IMR-90 (cell line): ENCODE measurements at regions not wholly inside any gene's neighbourhood (a gene's known extent, or its start where the extent isn't known, plus 50 kb on each side); places are given as distances from the start of the nearest gene placed in this dataset.

Experiments
- ATAC-seq: fragments of 200-7000 bp; cut with Tn5 transposase; 2 replicates; pipeline ENCODE4 v1.9.1; 2020; ENCODE audit warnings: low read depth, mild to moderate bottlenecking, moderate library complexity
- BruUV-seq: library from RNA; stranded (reverse); fragments of 400-500 nt; replicated peaks from 2 replicates; lab custom pipeline; 2021; lab: Mats Ljungman, UMichigan
- CTCF ChIA-PET: fragments of 300-600 bp; formaldehyde crosslinking; extraction: SDS; loops from one replicate; lab custom pipeline; 2021; ENCODE audit warnings: antibody characterized with exemption; lab: Yijun Ruan, JAX
- POLR2A ChIA-PET: fragments of 300-600 bp; sonication (Branson Sonifier 250); formaldehyde crosslinking; loops from one replicate; lab custom pipeline; 2022; ENCODE audit warnings: antibody characterized with exemption; ENCODE audit not compliant: unreplicated experiment; lab: Charles Lee
- DNase-seq: peaks from one replicate; pipeline ENCODE4 v3.0.0; 2013
- H2AFZ ChIP-seq: replicated peaks from 2 replicates; pipeline ENCODE3; 2013; ENCODE audit warnings: low read length, mild to moderate bottlenecking; ENCODE audit not compliant: poor library complexity
- H2AK5ac ChIP-seq: 2 replicates; pipeline ENCODE4 v1.6.1; 2013; ENCODE audit warnings: low read depth, low read length, inconsistent platforms
- H2AK9ac ChIP-seq: replicated peaks from 2 replicates; pipeline ENCODE3; 2013; ENCODE audit warnings: mild to moderate bottlenecking, low read depth, low read length, moderate library complexity; ENCODE audit not compliant: poor library complexity
- H2BK120ac ChIP-seq: 2 replicates; pipeline ENCODE4 v1.6.1; 2013; ENCODE audit warnings: low read depth, low read length, inconsistent platforms
- H2BK15ac ChIP-seq: 3 replicates; pipeline ENCODE4 v1.6.1; 2013; ENCODE audit warnings: low read depth, low read length, inconsistent platforms
- H2BK20ac ChIP-seq: 2 replicates; pipeline ENCODE4 v1.6.1; 2013; ENCODE audit warnings: low read depth, mild to moderate bottlenecking, inconsistent platforms, low read length, moderate library complexity
- H2BK5ac ChIP-seq: 2 replicates; pipeline ENCODE4 v1.6.1; 2013; ENCODE audit warnings: mild to moderate bottlenecking, low read depth, low read length, inconsistent platforms; ENCODE audit not compliant: poor library complexity, severe bottlenecking
- H3K14ac ChIP-seq: replicated peaks from 2 replicates; pipeline ENCODE4 v1.6.1; 2013; ENCODE audit warnings: low read depth, low read length, inconsistent platforms
- H3K18ac ChIP-seq: 2 replicates; pipeline ENCODE4 v1.6.1; 2013; ENCODE audit warnings: low read depth, low read length, control low read depth
- H3K23ac ChIP-seq: 2 replicates; pipeline ENCODE4 v1.6.1; 2013; ENCODE audit warnings: low read depth, low read length, inconsistent platforms
- H3K27ac ChIP-seq: 2 replicates; pipeline ENCODE4 v1.5.1; 2013; ENCODE audit warnings: mild to moderate bottlenecking, control low read depth, low read length; ENCODE audit not compliant: insufficient read depth
- H3K27me3 ChIP-seq: 2 replicates; pipeline ENCODE4 v1.6.1; 2013; ENCODE audit warnings: low read length; ENCODE audit not compliant: control insufficient read depth, insufficient read depth
- H3K36me3 ChIP-seq: 2 replicates; pipeline ENCODE4 v1.6.1; 2013; ENCODE audit warnings: low read length, mixed read lengths; ENCODE audit not compliant: control insufficient read depth, insufficient read depth
- H3K4ac ChIP-seq: 2 replicates; pipeline ENCODE4 v1.6.1; 2013; ENCODE audit warnings: low read depth, low read length, inconsistent platforms
- H3K4me1 ChIP-seq: 2 replicates; pipeline ENCODE4 v1.6.1; 2013; ENCODE audit warnings: low read length, mixed read lengths; ENCODE audit not compliant: control insufficient read depth, insufficient read depth
- H3K4me2 ChIP-seq: 2 replicates; pipeline ENCODE4 v1.6.1; 2013; ENCODE audit warnings: low read depth, mild to moderate bottlenecking, control low read depth, low read length, moderate library complexity
- H3K4me3 ChIP-seq: 2 replicates; pipeline ENCODE4 v1.5.1; 2013; ENCODE audit warnings: low read depth, mild to moderate bottlenecking, control low read depth, low read length, moderate library complexity; ENCODE audit not compliant: insufficient read depth
- H3K56ac ChIP-seq: 2 replicates; pipeline ENCODE4 v1.6.1; 2013; ENCODE audit warnings: low read length, inconsistent platforms; ENCODE audit not compliant: insufficient read depth; ENCODE audit errors: extremely low read depth
- H3K79me1 ChIP-seq, 2 experiments: 2 replicates each; pipeline ENCODE4 v1.6.1; 2013; ENCODE audit warnings: low read length in 2 of 2, inconsistent platforms in 1 of 2, low read depth in 1 of 2
- H3K9ac ChIP-seq: 2 replicates; pipeline ENCODE4 v1.6.1; 2013; ENCODE audit warnings: low read depth, low read length, control low read depth
- H3K9me1 ChIP-seq: 2 replicates; pipeline ENCODE4 v1.6.1; 2013; ENCODE audit warnings: low read length, inconsistent platforms; ENCODE audit not compliant: insufficient read depth
- H3K9me3 ChIP-seq: 2 replicates; pipeline ENCODE4 v1.6.1; 2013; ENCODE audit warnings: low read length; ENCODE audit not compliant: control insufficient read depth, insufficient read depth
- H4K20me1 ChIP-seq: 2 replicates; pipeline ENCODE4 v1.6.1; 2013; ENCODE audit warnings: low read length, inconsistent platforms; ENCODE audit not compliant: insufficient read depth
- H4K5ac ChIP-seq: 2 replicates; pipeline ENCODE4 v1.6.1; 2013; ENCODE audit warnings: mild to moderate bottlenecking, low read depth, low read length, control low read depth
- H4K8ac ChIP-seq, 2 experiments: 2 replicates each; pipeline ENCODE4 v1.6.1; 2013; ENCODE audit warnings: low read depth in 2 of 2, low read length in 2 of 2, control low read depth in 1 of 2, inconsistent platforms in 1 of 2
- H4K91ac ChIP-seq: 2 replicates; pipeline ENCODE4 v1.6.1; 2013; ENCODE audit warnings: low read depth, low read length, inconsistent platforms; ENCODE audit not compliant: insufficient read depth
- BHLHE40 ChIP-seq: fragments of 150-350 bp; IDR thresholded peaks from 2 replicates; pipeline ENCODE4 v1.6.1; 2016; ENCODE audit warnings: mild to moderate bottlenecking, low read depth, low read length
- MAFK ChIP-seq: IDR thresholded peaks from 2 replicates; pipeline ENCODE4 v1.6.1; 2012; ENCODE audit warnings: low read depth, low read length, improper control_type of control experiment
- MXI1 ChIP-seq: IDR thresholded peaks from 2 replicates; pipeline ENCODE4 v1.6.1; 2012; ENCODE audit warnings: low read depth, mild to moderate bottlenecking, low read length, moderate library complexity, borderline replicate concordance
- NFE2L2 ChIP-seq: fragments of 150-350 bp; IDR thresholded peaks from 2 replicates; pipeline ENCODE4 v1.6.1; 2016; ENCODE audit warnings: low read depth, mild to moderate bottlenecking, low read length
- POLR2A ChIP-seq: IDR thresholded peaks from 2 replicates; pipeline ENCODE4 v1.6.1; 2012; ENCODE audit warnings: mild to moderate bottlenecking, low read depth, low read length
- RCOR1 ChIP-seq: IDR thresholded peaks from 2 replicates; pipeline ENCODE4 v1.6.1; 2012; ENCODE audit warnings: mild to moderate bottlenecking, low read length, improper control_type of control experiment; ENCODE audit not compliant: insufficient replicate concordance
- RFX5 ChIP-seq: IDR thresholded peaks from 2 replicates; pipeline ENCODE4 v1.8.0; 2012; ENCODE audit warnings: low read depth, mild to moderate bottlenecking, low read length, moderate library complexity
- WGBS, 2 experiments: methylation state at CpG; one replicate each; pipeline versions ENCODE4 v1.1.5 to v1.1.7; 2013; ENCODE audit warnings: missing lambda C conversion rate in 2 of 2; ENCODE audit not compliant: insufficient read length in 1 of 2; ENCODE audit errors: extremely low coverage in 2 of 2; 5-methylcytosine and 5-hydroxymethylcytosine counted together
- dilution Hi-C: fragments of 300-500 bp; cut with HindIII; formaldehyde crosslinking; loops from one replicate; pipeline ENCODE4 v1.14.3; 2018; ENCODE audit warnings: low sequenced_read_pairs; ENCODE audit not compliant: unreplicated experiment
- in situ Hi-C: fragments of 300-500 bp; cut with MboI; formaldehyde crosslinking; loops from 3 replicates; pipeline ENCODE4 v1.14.3; 2019; ENCODE audit warnings: low sequenced_read_pairs, inconsistent platforms, mixed read lengths
- intact Hi-C: fragments of 100-400 bp; cut with micrococcal nuclease; formaldehyde crosslinking; loops from 2 replicates; pipeline ENCODE4 v1.10.0; 2022
- TF ChIP-seq, protein P1 (sequence below): fragments of 150-350 bp; IDR thresholded peaks from 2 replicates; pipeline ENCODE4 v1.6.1; 2016; ENCODE audit warnings: low read depth, mild to moderate bottlenecking, low read length, moderate library complexity, borderline replicate concordance
- TF ChIP-seq, protein P2 (sequence below): conservative IDR thresholded peaks from 2 replicates; pipeline ENCODE4 v1.5.1; 2012; ENCODE audit warnings: mild to moderate bottlenecking, low read depth, low read length, improper control_type of control experiment
- TF ChIP-seq, protein P3 (sequence below): fragments of 150-350 bp; IDR thresholded peaks from 2 replicates; pipeline ENCODE4 v1.6.1; 2017; ENCODE audit warnings: mild to moderate bottlenecking, antibody characterized with exemption, low read length, low read depth

DNA sequence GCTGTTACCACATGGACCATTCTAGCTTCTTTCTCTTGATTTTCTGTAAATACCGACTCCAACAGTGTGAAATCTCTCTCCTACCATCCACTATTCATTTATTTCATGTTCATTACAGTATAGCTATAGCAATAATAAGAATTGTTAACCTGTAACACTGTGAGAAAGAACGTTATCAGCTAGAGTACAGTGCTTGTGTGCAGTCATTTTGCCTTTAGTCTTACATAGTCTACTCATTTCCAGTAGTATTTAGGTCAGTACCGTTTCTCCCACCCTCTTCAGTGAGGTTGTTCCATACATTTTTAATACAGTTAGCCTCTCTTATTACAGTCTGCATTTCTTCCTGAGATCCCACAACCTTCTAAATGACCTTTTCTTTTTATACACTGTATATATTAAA is 257.1 kb downstream of the LY86 start:
- Histone ChIP-seq H2AK9ac (no peak overlapping the region), H3K23ac (no peak overlapping the region), H4K91ac (no peak overlapping the region), H3K79me1 (no peaks in the 10 kb centered on the region), H2BK120ac (no peak overlapping the region), H3K4me2 (no peak overlapping the region), H2AFZ (no peak overlapping the region), H3K18ac (no peak overlapping the region), H3K14ac (no peak overlapping the region), H2AK5ac (no peak overlapping the region), H3K4me3 (no peak overlapping the region), H3K27me3 (peaks cover 3% of the 10 kb centered on the region), H2BK20ac (no peak overlapping the region), H3K9me1 (no peaks in the 10 kb centered on the region), H3K9ac (no peak overlapping the region), H3K9me3 (no peaks in the 10 kb centered on the region), H4K5ac (no peak overlapping the region), H3K36me3 (no peaks in the 10 kb centered on the region), H3K4me1 (peaks cover 6% of the 10 kb centered on the region), H4K8ac (no peak overlapping the region), H2BK15ac (no peak overlapping the region), H3K56ac (no peak overlapping the region), H2BK5ac (no peak overlapping the region), H4K20me1 (no peaks in the 10 kb centered on the region), H3K27ac (no peak overlapping the region), H3K4ac (no peak overlapping the region)
- ATAC-seq (no peak), DNase-seq (no peak)
- TF ChIP-seq NFE2L2 (no peak), RFX5 (no peak), MAFK (no peak), MXI1 (no peak), BHLHE40 (no peak), POLR2A (no peak), RCOR1 (no peak)
- TF ChIP-seq, protein P1, sequence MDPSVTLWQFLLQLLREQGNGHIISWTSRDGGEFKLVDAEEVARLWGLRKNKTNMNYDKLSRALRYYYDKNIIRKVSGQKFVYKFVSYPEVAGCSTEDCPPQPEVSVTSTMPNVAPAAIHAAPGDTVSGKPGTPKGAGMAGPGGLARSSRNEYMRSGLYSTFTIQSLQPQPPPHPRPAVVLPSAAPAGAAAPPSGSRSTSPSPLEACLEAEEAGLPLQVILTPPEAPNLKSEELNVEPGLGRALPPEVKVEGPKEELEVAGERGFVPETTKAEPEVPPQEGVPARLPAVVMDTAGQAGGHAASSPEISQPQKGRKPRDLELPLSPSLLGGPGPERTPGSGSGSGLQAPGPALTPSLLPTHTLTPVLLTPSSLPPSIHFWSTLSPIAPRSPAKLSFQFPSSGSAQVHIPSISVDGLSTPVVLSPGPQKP = no peak
- TF ChIP-seq, protein P2, sequence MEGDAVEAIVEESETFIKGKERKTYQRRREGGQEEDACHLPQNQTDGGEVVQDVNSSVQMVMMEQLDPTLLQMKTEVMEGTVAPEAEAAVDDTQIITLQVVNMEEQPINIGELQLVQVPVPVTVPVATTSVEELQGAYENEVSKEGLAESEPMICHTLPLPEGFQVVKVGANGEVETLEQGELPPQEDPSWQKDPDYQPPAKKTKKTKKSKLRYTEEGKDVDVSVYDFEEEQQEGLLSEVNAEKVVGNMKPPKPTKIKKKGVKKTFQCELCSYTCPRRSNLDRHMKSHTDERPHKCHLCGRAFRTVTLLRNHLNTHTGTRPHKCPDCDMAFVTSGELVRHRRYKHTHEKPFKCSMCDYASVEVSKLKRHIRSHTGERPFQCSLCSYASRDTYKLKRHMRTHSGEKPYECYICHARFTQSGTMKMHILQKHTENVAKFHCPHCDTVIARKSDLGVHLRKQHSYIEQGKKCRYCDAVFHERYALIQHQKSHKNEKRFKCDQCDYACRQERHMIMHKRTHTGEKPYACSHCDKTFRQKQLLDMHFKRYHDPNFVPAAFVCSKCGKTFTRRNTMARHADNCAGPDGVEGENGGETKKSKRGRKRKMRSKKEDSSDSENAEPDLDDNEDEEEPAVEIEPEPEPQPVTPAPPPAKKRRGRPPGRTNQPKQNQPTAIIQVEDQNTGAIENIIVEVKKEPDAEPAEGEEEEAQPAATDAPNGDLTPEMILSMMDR = no peak
- TF ChIP-seq, protein P3, sequence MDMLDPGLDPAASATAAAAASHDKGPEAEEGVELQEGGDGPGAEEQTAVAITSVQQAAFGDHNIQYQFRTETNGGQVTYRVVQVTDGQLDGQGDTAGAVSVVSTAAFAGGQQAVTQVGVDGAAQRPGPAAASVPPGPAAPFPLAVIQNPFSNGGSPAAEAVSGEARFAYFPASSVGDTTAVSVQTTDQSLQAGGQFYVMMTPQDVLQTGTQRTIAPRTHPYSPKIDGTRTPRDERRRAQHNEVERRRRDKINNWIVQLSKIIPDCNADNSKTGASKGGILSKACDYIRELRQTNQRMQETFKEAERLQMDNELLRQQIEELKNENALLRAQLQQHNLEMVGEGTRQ = no peak
- ChIA-PET POLR2A (no interaction called here), CTCF (no interaction called here)
- intact Hi-C loops (no loop called here), in situ Hi-C loops (no loop called here), dilution Hi-C loops (no loop called here)
- WGBS, 2 experiments = no CpG with 5 or more reads among the region's 3 CpGs
- BruUV-seq = no TSS peak
